ENCODE measurements at regions not wholly inside any gene's neighbourhood (a gene's known extent, or its start where the extent isn't known, plus 50 kb on each side); places are given as distances from the start of the nearest gene placed in this dataset.

DNA sequence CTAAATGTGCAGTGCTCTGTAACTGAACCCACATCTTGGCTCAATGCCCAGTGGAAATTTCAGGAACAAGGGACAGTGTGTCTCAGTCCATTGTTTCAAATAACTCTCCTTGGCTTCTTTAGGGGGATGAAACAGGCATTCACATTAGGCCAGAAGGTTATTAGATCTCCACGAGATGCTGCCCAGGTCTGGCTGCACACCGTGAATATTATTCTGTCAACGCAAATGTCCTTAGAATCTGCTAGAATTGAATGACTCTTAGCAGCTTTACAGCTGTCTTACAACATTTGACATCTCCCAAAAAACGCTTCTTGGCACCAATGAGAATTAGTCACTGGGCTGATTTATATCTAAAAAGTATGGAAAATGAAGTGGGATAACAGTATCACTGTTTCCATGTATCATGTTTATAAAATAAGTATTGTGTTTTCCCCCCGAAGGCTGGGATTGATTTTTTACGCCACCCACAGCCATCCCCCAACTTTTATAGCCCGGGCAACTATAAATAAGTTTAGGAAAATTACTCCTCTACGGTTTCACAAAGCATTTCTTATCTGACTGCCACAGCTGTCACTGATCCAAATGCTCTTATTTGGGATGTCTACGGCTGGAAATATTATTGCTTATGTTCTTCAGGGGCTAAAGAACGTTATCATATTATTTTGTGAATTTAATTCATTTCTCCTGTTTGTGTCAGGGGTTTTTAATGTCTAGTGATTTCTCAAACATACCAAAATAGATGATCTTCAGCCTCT, 559.7 kb upstream of the FAT1 start:
- DNase-seq = no peak

GRCh38 chr4:187286525-187286924, 562.9 kb upstream of the FAT1 start:
- DNase-seq = no peak

- no peak for DNase-seq
Measured at GRCh38 chr4:187289371-187289770, 565.7 kb upstream of the FAT1 start.

DNA sequence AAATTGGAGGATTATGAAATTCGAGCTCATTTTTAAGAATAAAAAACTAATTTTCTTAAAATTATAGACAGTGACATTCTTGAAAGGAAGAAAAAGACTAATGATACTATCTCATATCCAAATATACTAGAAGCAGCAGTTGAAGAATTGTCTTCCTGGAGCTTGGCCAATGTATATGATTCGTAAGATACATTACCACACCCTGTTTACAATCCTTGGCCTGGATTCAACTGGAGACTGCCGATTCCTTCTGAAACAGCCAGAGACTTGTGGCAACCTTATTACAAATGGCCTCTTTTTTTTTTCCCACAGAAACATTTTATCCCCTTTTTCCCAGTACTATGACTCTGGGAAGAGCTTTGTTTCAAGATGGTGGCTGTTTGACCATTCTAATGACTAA, 571.2 kb upstream of the FAT1 start:
- DNase-seq = no peak

- DNase-seq = no peak
Measured at GRCh38 chr4:187301923-187302322, 578.3 kb upstream of the FAT1 start.

DNA sequence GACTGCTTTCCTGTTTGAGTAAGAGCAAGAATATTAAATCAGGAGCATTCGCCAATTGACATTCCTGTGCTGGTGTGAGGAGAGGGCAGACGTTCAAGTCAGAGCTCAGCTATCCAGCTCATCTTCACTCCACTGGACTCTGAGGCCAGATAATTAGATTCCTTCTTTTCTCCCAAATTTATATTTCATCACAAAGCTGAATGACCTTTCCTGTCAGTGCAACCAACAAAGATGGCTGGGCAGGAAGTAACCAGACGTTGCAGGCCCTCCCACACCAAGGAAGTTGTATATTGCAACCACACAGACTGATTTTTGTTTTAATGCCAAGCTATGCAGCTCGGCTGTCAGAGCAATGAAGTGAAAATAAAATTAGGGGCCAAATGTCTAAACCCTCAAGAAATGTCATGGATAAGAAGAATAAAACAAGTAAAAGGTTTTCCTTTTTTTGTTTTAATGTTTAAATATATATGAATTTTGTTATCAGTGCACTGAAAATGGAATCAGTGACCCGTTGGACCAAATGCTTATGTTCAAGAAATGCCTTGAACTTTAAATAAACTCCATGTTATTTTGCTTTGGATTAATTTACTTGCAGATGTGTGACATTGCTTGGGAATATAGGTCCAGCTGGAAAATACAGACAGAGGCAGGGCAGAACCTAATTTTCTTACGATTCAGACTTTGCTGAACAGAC, 578.9 kb upstream of the FAT1 start:
- no peak for DNase-seq

- no peak for DNase-seq
Measured at GRCh38 chr4:187304133-187304532, 580.5 kb upstream of the FAT1 start.

DNA sequence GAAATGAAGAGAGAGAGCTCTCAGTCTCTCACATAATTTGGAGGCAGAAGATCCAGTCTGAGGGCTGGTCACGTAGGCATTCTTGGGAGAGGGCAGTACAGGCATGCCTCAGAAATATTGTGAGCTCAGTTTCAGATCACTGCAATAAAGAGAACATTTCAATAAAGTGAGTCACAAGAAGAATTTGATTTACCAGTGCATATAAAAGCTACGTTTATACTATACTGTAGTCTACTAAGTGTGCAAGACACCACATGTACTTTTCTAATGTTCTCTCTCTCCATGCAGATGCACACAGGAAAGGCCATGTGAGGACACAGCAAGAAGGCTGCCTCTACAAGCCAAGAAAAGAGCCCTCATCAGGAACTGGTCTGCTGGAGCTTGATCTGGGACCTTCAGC, 583.5 kb upstream of the FAT1 start:
- no peak for DNase-seq

- no peak for DNase-seq
Measured at GRCh38 chr4:187309456-187309855, 585.8 kb upstream of the FAT1 start.

GRCh38 chr4:187312299-187312698, 588.6 kb upstream of the FAT1 start:
- no peak for DNase-seq

GRCh38 chr4:187317799-187318198, 594.1 kb upstream of the FAT1 start:
- DNase-seq = no peak

- no peak for DNase-seq
Measured at GRCh38 chr4:187321711-187322110, 598.1 kb upstream of the FAT1 start.

DNA sequence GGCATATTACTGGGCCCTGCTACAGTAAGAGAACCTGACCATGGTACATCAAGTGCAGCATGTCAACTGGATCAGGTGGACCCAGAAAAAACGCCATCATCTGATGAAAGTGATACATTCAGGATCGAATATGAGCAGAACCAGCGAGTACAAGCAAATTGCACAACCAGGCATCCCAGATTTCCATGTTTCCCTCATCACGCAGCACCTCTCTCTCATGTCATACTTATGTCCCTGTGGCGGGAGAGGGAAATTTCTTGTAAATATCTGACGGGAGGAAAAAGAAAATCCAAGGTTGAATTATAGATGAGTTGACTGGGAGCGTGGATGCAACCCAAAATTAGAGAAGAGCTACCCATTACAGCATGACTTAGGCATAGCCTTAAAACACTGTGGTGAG, 608.5 kb upstream of the FAT1 start:
- DNase-seq = no peak

DNA sequence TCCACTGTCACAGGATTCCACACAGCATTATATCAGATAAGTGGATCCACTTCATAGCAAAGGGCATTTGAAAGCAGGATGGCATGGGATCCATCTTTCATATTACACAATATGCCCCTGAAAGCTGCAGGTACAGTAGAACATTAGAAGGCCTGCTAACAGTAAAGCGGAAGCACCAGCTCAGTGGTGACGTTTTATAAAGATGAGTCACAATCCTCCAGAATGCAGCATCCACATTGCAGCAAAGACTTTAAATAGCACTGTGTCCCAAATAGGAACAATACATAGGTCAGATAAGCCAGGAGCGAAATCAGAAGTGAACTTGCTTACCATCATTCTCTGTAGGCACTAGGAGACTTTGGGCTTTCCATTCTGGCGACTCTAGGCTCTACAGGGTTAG, 609.5 kb upstream of the FAT1 start:
- DNase-seq = no peak

GRCh38 chr4:187335339-187335738, 611.7 kb upstream of the FAT1 start:
- no peak for DNase-seq

GRCh38 chr4:187354740-187355139, 631.1 kb upstream of the FAT1 start:
- no peak for DNase-seq

DNA sequence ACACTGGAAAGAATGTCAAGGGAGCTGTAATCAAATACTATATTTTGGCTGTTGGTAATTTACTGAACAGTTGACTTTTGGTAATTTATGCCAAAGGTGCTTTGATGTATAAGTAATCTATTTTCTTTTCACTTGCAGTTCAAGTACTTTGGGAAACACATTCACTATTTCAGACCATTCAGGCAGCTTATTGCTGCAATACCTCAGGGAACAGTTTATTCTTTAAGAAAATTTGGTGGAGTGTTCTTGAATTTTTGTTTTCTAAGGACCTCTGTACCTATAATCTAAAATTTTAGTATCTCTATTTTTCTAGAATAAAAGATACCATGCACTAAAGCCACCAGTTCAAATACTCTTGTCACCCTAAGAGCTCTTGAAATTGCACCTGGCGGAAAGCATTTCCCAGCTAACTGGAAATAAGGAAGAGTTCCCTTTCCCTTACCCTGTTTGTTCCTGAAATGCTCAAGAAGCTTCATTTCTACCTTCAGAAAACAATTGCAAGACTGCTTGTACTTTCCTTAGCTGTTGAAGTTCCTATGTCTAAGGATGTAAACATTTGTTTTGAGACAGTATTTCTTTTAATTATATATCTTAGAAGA, 633.5 kb upstream of the FAT1 start:
- no peak for DNase-seq

DNA sequence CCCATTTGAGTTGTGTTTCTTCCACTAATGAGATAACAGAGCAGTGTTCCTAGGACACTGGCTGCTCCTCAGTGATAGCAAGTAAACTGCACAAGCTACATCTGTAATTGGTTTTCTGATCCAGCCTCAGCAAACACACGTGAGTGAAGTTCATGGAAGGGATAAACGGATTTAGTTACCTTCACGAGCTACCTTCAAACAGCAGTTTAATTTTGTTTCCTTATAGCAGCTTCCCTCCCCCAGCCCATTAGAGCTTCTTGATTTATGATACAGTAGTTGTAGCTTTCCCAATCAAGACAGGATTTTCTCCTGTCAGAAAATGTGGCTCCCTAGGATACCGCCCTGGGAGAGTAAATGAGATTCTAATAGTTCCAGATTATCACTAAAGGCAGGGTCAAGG, 634.2 kb upstream of the FAT1 start:
- DNase-seq = no peak

DNA sequence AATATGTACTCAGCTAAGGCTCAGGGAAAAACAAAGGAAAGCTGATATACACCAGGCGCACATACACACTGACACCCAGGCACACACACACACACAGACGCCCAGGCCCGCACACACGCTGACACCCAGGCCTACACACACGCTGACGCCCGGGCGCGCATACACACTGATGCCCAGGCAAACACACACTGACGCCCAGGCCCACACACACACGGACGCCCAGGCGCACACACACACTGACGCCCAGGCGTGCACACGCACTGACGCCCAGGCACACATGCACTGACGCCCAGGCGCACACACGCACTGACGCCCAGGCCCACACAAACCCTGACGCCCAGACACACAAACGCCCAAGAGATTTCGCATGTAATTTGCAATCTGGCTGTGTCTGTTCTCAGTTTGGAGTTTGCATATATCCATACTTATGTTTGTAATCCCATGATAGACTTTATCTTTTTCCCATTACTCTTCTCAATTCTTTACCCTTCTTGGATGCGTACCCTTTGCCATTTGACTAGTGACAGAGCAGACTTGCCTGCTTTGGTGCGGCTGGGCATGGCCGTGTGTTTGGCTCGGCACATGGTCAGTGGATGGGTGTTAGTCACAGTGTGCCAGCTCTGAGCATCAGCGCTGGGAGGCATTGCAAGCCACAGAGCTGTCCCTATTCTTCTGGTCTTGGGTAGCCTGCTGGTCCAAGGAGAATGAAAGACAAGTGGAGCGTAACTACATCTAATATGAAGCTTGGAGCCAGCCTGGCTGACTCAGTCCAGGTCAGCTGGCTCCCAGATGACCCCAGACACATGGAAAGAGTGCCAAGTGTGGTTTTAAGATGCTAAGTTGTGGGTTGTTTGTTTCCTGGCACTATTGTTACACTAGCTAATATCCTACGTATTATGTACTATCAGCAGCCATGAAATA, 632.4 kb upstream of the ZFP42 start:
- DNase-seq = no peak

DNA sequence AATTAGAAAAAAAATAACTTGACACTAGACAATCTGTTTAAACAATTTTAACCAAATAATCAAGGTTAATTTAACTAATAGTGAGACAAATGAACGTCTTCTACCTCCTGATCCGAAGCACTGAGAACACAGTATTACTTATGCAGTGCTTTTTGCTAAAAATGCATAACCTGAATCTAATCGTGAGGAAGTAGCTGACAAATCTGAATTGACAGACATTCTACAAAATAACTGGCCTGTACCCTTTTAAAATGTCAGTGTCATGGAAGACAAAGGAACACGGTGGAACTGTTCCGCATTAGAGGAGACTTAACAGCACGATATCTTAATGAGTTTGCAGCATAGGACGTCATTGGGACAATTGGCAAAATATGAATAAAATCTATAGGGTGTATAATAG, 631.2 kb upstream of the ZFP42 start:
- no peak for DNase-seq

GRCh38 chr4:187364851-187365250, 630.7 kb upstream of the ZFP42 start:
- DNase-seq = no peak

DNA sequence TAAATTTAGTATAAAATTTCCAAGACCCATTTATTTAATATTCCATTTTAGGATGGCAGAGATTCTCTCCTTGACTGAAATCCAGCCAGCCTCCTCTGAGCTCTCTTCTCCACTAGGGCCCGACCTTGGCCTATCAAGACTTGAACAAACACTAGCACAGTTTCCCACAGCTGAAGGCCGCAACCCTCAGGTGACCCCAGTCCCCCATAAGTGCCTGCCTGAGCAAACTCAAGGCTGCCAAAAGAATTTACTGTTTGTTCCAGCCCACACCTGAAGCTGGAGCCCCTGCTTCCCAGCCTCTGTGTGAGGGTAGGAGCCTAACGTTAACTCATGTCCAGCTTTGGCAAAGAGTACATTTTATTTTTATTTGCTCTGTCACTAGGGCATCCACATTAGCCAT, 629.0 kb upstream of the ZFP42 start:
- DNase-seq = no peak

GRCh38 chr4:187370918-187371317, 624.7 kb upstream of the ZFP42 start:
- DNase-seq = no peak

Measured in stimulated activated CD8-positive, alpha-beta memory T cell treated with anti-CD3 and anti-CD28 coated beads, Interleukin-4, amount 100 ng/mL, for 48 hours (primary cell).